GM21526 (cell line): ENCODE measurements at regions not wholly inside any gene's neighbourhood (a gene's known extent, or its start where the extent isn't known, plus 50 kb on each side); places are given as distances from the start of the nearest gene placed in this dataset.

Experiments used
- ATAC-seq: cut with Tn5 transposase; IDR thresholded peaks from one replicate; pipeline ENCODE4 v1.9.1; 2021; ENCODE audit warnings: moderate library complexity; ENCODE audit not compliant: unreplicated experiment, low FRiP score

DNA sequence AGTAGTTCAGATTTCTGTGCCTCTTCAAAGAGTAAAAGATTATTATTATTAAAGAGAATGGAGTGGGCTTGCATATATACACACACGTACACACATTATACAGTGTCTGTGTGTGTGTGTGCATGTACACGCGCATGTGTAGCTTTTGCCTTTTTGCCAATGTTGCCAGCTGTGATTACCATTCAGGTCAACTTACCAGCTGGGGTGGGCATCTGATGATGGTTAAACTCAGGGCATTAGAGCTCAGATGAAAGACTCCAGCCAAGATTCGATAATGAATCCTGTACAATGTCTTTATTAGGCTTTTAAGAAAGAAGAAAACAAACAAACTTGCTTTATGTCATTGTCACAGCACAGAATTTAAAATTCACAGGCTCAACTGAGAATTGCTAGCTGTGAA is 296.5 kb upstream of the DMAC1 start:
- no peak for ATAC-seq

GRCh38 chr9:8095672-8096086 is 296.1 kb upstream of the DMAC1 start:
- no peak for ATAC-seq

GRCh38 chr9:8088477-8088876 is 288.9 kb upstream of the DMAC1 start:
- no peak for ATAC-seq

GRCh38 chr9:8085986-8086385 is 286.4 kb upstream of the DMAC1 start:
- no peak for ATAC-seq

GRCh38 chr9:8078641-8079140 is 279.1 kb upstream of the DMAC1 start:
- no peak for ATAC-seq

DNA sequence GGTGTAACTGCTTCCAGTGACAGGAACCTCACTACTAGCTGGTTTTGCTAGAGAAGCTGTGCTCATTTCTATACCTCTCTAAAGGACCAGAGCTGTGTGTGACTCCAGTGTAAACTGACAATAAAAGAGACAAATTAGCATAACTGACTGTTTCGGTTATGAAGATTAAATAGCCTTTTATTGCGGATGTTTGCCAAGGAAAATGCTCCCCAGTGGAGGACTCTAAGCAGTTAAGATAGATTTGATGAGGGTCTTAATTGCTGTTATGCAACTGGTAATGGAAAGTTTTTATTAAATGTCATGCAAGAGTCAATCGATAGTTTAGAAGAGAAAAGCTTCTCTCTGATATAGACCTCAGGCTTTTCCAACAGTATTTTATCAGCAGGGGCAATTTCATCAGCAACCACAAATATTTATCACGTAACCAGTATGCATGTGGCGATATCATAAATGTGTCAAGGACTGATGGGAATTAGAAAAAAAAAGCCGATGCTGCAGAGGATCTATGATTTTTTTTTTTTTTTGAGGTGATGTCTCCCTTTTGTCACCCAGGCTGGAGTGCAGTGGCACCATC is 275.2 kb upstream of the DMAC1 start:
- no peak for ATAC-seq

GRCh38 chr9:8071445-8071798 is 271.8 kb upstream of the DMAC1 start:
- no peak for ATAC-seq

GRCh38 chr9:8070779-8071444 is 271.3 kb upstream of the DMAC1 start:
- ATAC-seq = no peak

DNA sequence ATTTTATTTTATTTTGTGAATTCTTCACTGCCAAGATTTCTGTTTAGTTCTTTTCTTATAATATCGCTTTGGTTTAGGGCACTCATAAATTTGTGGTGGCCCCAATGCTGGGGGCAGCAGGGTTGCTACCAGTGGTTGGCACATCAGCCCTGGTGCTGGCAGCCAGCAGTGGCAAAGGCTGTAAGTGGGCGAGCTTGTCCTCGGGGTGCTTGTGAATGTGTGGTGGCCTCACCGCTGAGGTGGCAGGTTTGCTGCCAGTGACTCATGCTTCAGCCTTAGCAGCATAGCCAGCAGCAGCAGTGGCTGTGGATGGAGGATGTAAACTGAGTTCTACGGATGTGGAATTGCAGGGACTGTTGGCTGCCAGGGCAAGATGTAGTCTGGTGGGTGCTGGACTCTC is 262.9 kb upstream of the DMAC1 start:
- ATAC-seq = no peak

GRCh38 chr9:8053501-8053900 is 253.9 kb upstream of the DMAC1 start:
- ATAC-seq = no peak

DNA sequence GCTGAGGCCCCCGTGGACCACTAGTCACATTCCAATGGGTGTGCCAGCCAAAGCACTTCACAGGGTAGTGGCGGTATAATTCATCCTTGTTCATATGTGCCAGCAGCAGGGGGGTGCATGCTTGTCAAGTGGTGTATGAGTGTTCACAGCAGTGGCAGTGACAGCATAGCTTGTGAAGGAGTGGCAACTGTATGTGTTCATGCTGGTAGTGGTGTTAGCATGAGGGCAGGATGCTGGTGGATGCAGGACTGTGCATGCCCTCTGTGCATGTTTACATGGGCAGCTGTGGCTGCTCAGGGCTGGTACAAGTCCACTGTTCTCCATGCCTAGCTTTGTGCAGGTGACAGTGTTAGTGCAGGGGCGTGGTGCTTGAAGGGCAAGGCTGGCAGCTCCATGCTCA is 253.4 kb upstream of the DMAC1 start:
- ATAC-seq = no peak

DNA sequence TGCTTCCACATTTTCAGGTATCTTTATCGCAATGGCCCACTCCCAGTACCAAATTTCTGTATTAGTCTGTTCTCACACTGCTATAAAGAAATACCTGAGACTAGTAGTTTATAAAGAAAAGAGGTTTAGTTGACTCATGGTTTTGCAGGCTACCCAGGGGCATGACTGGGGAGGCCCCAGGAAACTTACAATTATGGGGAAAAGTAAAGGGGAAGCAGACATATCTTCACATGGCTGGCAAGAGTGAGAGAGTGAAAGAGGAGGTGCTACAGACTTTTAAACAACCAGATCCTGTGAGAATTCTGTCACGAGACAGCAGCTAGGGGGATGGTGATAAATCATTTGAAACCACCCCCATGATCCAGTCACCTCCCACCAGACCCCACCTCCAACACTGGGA is 238.2 kb upstream of the DMAC1 start:
- ATAC-seq = no peak

- ATAC-seq = no peak
These were observed 237.4 kb upstream of the DMAC1 start for GRCh38 chr9:8036914-8037524.

GRCh38 chr9:8033794-8034193 is 234.2 kb upstream of the DMAC1 start:
- no peak for ATAC-seq

GRCh38 chr9:8030095-8030494 is 230.5 kb upstream of the DMAC1 start:
- ATAC-seq = no peak

DNA sequence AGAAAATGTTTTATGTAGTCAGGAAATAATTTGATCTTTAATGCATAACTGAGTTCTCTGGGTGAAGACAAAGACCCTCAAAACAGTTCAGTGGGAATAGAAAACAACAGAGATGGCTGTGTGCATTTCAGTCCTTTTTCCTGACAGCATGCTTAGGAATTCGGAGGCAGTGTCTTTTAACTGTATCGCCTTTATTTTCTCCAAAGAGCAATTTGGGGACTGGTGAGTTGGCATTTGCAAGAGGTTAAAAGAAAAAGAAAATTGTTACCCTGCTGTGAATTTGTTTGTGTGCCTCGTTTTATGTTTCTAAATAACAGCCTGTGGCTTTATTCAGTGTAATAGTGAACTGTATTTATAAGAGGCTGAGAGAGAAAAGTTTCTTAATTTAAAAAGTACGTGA is 227.8 kb upstream of the DMAC1 start:
- ATAC-seq = no peak

- no peak for ATAC-seq
These were observed 226.0 kb upstream of the DMAC1 start for GRCh38 chr9:8025551-8025950.

- no peak for ATAC-seq
These were observed 220.6 kb upstream of the DMAC1 start for GRCh38 chr9:8020186-8020585.

DNA sequence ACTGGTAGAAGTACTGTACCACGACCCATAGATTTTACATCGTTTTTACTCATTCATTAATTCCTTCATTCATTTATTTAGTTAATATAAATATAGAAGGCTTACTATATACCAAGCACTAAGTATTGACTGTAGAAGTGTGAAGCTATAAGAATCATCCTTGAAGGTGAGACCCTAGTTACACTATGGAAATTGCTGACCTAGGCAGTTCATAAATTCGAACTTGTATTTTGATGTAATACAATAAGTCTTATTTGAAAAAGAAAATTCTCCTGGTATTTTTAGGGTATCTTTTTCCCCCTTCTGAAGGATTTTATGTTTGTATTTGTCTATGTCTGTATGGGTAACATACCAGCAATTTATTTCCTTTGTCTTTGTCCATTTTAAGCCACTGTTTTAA is 220.1 kb upstream of the DMAC1 start:
- no peak for ATAC-seq

DNA sequence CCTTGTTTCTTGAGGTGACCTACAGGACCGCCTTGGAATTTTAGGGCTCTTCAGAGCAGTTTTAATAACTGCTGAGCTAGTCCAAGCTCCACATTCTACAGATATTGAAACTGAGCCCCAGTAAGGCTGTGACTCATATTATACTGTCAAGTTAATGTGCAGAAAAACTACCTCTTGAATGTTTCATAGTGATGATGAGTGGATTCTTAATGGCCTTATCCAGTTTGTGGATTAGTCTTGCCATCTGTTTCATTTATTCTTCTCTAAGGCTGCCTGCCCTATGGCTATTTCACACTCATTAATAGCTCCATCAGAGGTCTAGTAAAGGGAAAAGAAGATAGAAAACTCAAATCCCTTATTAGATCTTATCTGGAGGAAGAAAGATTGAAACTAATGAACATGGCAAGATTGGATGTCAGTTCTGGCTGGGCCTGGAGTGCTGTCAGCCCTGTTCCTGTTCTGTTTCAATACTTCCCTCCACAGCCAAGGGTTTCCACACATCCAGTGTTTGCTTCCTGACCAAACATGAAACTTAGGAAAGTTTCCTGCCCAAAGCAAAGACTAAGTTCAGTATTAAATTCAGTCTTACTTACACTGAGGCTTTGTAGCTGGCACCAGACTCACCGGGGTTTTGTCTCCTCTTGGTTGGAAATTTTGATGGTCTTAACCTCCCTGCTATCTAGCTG is 215.6 kb upstream of the DMAC1 start:
- no peak for ATAC-seq

DNA sequence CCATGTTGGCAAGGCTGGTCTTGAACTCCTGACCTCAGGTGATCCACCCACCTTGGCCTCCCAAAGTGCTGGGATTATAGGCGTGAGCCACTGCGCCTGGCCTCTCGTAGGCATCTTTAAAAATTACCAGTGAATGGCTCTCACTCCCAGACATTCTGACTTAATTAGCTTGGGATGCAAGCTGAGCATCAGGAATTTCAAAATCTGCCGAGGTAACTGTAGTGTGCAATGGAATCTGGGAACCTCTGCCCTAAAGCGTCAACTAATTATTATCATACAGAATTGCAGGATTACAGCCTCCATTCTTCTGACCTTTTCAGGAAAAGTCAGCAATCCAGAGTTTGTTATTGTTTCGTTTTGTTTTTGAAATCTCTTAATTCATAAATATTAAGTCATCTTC is 213.4 kb upstream of the DMAC1 start:
- ATAC-seq = no peak

DNA sequence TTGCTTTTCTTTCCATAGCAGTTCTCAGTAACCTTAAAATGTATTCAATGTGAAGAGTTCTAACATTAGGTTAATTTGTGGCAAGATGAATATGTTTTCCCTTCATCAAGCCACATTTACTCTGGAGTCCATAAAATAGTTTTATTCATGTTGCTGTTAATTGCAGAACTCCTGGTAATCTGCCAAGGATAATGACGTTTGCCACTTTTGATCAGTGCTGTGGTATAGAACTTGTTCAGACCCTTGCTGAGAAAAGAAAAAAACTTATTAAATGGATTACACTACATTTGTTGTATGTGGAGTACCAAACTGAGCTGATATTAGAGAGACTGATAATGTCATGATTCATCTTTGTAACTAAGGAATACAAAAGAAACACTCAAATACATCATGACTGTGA is 212.4 kb upstream of the DMAC1 start:
- ATAC-seq = no peak
